OCI-LY7 (cell line): ENCODE measurements at regions not wholly inside any gene's neighbourhood (a gene's known extent, or its start where the extent isn't known, plus 50 kb on each side); places are given as distances from the start of the nearest gene placed in this dataset.

Experiments
- BruUV-seq: library from RNA; stranded (reverse); fragments of 400-500 nt; replicated peaks from 2 replicates; lab custom pipeline; 2021; lab: Mats Ljungman, UMichigan
- CTCF ChIA-PET: fragments of 300-600 bp; sonication (Branson Sonifier 250); formaldehyde crosslinking; loops from one replicate; lab custom pipeline; 2022; ENCODE audit warnings: antibody characterized with exemption; ENCODE audit not compliant: unreplicated experiment; lab: Charles Lee
- POLR2A ChIA-PET: fragments of 300-600 bp; sonication (Branson Sonifier 250); formaldehyde crosslinking; loops from one replicate; lab custom pipeline; 2022; ENCODE audit warnings: antibody characterized with exemption; lab: Charles Lee
- DNase-seq: peaks from one replicate; pipeline ENCODE4 v3.0.0-alpha.2; 2015; ENCODE audit warnings: low spot score
- H2AFZ ChIP-seq: fragments of 200-600 bp; sonication (generic), shearing (Covaris generic); 2 replicates; pipeline ENCODE4 v1.6.1; 2014; ENCODE audit warnings: mild to moderate bottlenecking, antibody characterized with exemption, low read length, moderate library complexity
- H3K27ac ChIP-seq: fragments of 200-600 bp; sonication (generic); 2 replicates; pipeline ENCODE4 v1.5.1; 2014; ENCODE audit warnings: mixed run types, low read depth, mild to moderate bottlenecking, moderate library complexity, low read length, inconsistent platforms; ENCODE audit not compliant: poor library complexity, severe bottlenecking
- H3K36me3 ChIP-seq: fragments of 200-600 bp; sonication (generic); 2 replicates; pipeline ENCODE4 v1.6.1; 2014; ENCODE audit warnings: mild to moderate bottlenecking, antibody characterized with exemption, low read length, moderate library complexity, mixed read lengths; ENCODE audit not compliant: insufficient read depth
- H3K4me1 ChIP-seq: fragments of 200-600 bp; sonication (generic); 2 replicates; pipeline ENCODE4 v1.5.1; 2014; ENCODE audit warnings: mild to moderate bottlenecking, low read length; ENCODE audit not compliant: insufficient read depth, poor library complexity, severe bottlenecking
- H3K4me2 ChIP-seq: fragments of 200-600 bp; sonication (generic); 2 replicates; pipeline ENCODE4 v1.6.1; 2014; ENCODE audit warnings: mild to moderate bottlenecking, low read length
- H3K4me3 ChIP-seq: fragments of 200-600 bp; sonication (generic); 2 replicates; pipeline ENCODE4 v1.5.1; 2014; ENCODE audit warnings: mild to moderate bottlenecking, low read depth, low read length; ENCODE audit not compliant: poor library complexity, severe bottlenecking
- H3K79me2 ChIP-seq: fragments of 200-600 bp; sonication (generic); 2 replicates; pipeline ENCODE4 v1.6.1; 2016; ENCODE audit warnings: low read depth, mild to moderate bottlenecking, low read length, moderate library complexity, mixed read lengths; ENCODE audit not compliant: insufficient read depth
- H3K9me2 ChIP-seq: fragments of 200-600 bp; sonication (generic); 2 replicates; pipeline ENCODE4 v1.6.1; 2016; ENCODE audit warnings: mild to moderate bottlenecking, low read length, mixed read lengths; ENCODE audit not compliant: insufficient read depth
- H3K9me3 ChIP-seq: fragments of 200-600 bp; sonication (generic); 2 replicates; pipeline ENCODE4 v1.6.1; 2014; ENCODE audit warnings: mild to moderate bottlenecking, mixed run types, low read length, mixed read lengths
- H4K20me1 ChIP-seq: fragments of 200-600 bp; sonication (generic); 2 replicates; pipeline ENCODE4 v1.6.1; 2014; ENCODE audit warnings: mild to moderate bottlenecking, antibody characterized with exemption, low read length, moderate library complexity, mixed read lengths; ENCODE audit not compliant: insufficient read depth
- CTCF ChIP-seq: fragments of 200-600 bp; sonication (generic); conservative IDR thresholded peaks from 2 replicates; pipeline ENCODE4 v1.5.1; 2014; ENCODE audit warnings: mild to moderate bottlenecking, antibody characterized with exemption, low read length, moderate library complexity, mixed read lengths
- EZH2phosphoT487 ChIP-seq: fragments of 200-600 bp; sonication (generic); IDR thresholded peaks from 2 replicates; pipeline ENCODE4 v1.6.1; 2018; ENCODE audit warnings: low read depth, borderline replicate concordance, mild to moderate bottlenecking, mixed run types, antibody characterized with exemption, low read length, moderate library complexity, mixed read lengths
- intact Hi-C: fragments of 100-400 bp; cut with micrococcal nuclease; formaldehyde crosslinking; loops from one replicate; pipeline ENCODE4 v1.10.0; 2022; ENCODE audit not compliant: unreplicated experiment

- CTCF ChIA-PET, result no interaction called here
- H3K4me2 ChIP-seq, result no peak overlapping the region
- H3K9me3 ChIP-seq, result no peaks in the 10 kb centered on the region
- no TSS peak for BruUV-seq
- no peak for DNase-seq
- intact Hi-C loops, result no loop called here
- H3K36me3 ChIP-seq, result no peaks in the 10 kb centered on the region
- no peaks in the 10 kb centered on the region for H4K20me1 ChIP-seq
- H3K27ac ChIP-seq, result no peak overlapping the region
- H3K4me1 ChIP-seq, result no peaks in the 10 kb centered on the region
- H3K9me2 ChIP-seq, result no peaks in the 10 kb centered on the region
- POLR2A ChIA-PET, result interaction anchor here (2.7 kb wide), 1 partner anchor 11 kb away, joined by 10 read pairs; no protein-coding TSS in a partner anchor
- no peak overlapping the region for H2AFZ ChIP-seq
- H3K4me3 ChIP-seq, result no peak overlapping the region
- TF ChIP-seq EZH2phosphoT487 (no peak), CTCF (no peak)
- H3K79me2 ChIP-seq, result no peaks in the 10 kb centered on the region
Measured at GRCh38 chr4:148790691-148791090, 348.5 kb upstream of the NR3C2 start.

GRCh38 chr4:148790246-148790645, 348.0 kb upstream of the NR3C2 start:
- Histone ChIP-seq H3K27ac (no peak overlapping the region), H3K9me2 (no peaks in the 10 kb centered on the region), H3K79me2 (no peaks in the 10 kb centered on the region), H3K4me1 (no peaks in the 10 kb centered on the region), H2AFZ (no peak overlapping the region), H3K9me3 (no peaks in the 10 kb centered on the region), H4K20me1 (no peaks in the 10 kb centered on the region), H3K4me3 (no peak overlapping the region), H3K4me2 (no peak overlapping the region), H3K36me3 (no peaks in the 10 kb centered on the region)
- POLR2A ChIA-PET, result interaction anchor here (2.7 kb wide), 1 partner anchor 12 kb away, joined by 10 read pairs; no protein-coding TSS in a partner anchor
- BruUV-seq, result no TSS peak
- CTCF ChIA-PET, result no interaction called here
- DNase-seq, result no peak
- TF ChIP-seq EZH2phosphoT487 (no peak), CTCF (no peak)
- intact Hi-C loops, result no loop called here

- no TSS peak for BruUV-seq
- no peak overlapping the region for H2AFZ ChIP-seq
- no peak overlapping the region for H3K4me3 ChIP-seq
- ChIA-PET CTCF (no interaction called here), POLR2A (interaction anchor here (1.1 kb wide), 1 partner anchor 66 kb away, joined by 4 read pairs; no protein-coding TSS in a partner anchor)
- no peak overlapping the region for H3K4me2 ChIP-seq
- no peaks in the 10 kb centered on the region for H3K79me2 ChIP-seq
- intact Hi-C loops, result no loop called here
- no peak for DNase-seq
- TF ChIP-seq EZH2phosphoT487, result no peak
- TF ChIP-seq CTCF, result no peak
- no peaks in the 10 kb centered on the region for H4K20me1 ChIP-seq
- H3K27ac ChIP-seq, result no peak overlapping the region
- H3K4me1 ChIP-seq, result no peaks in the 10 kb centered on the region
- no peaks in the 10 kb centered on the region for H3K36me3 ChIP-seq
- H3K9me3 ChIP-seq, result no peaks in the 10 kb centered on the region
- H3K9me2 ChIP-seq, result no peaks in the 10 kb centered on the region
Measured at GRCh38 chr4:148787831-148788477, 345.7 kb upstream of the NR3C2 start.
